ENCODE measurements at regions not wholly inside any gene's neighbourhood (a gene's known extent, or its start where the extent isn't known, plus 50 kb on each side); places are given as distances from the start of the nearest gene placed in this dataset.

- TF ChIP-seq EZH2 (IDR thresholded peaks at IDR 0.05; ENCODE audit: low read length, missing control alignments): no peak
- no peak for TF ChIP-seq CTCF (conservative IDR thresholded peaks at IDR 0.05 in 1 of 2, IDR thresholded peaks at IDR 0.05 in 1 of 2; ENCODE audit: low read depth in 1 of 2, low read length in 2 of 2)
Measured at GRCh38 chr6:12578751-12579150, 137.8 kb upstream of the PHACTR1 start.

All from fibroblast of lung (primary cell).